HFFc6 (cell line): ENCODE measurements at regions not wholly inside any gene's neighbourhood (a gene's known extent, or its start where the extent isn't known, plus 50 kb on each side); places are given as distances from the start of the nearest gene placed in this dataset.

Source experiments
- DNase-seq: peaks from one replicate; pipeline ENCODE4 v3.0.0-alpha.2; 2018
- H3K27ac Mint-ChIP-seq: 2 replicates; pipeline ENCODE4 v1.8.0; 2020; ENCODE audit warnings: mild to moderate bottlenecking, mixed read lengths
- H3K27me3 Mint-ChIP-seq: 2 replicates; pipeline ENCODE4 v1.8.0; 2021; ENCODE audit warnings: mild to moderate bottlenecking, moderate library complexity, mixed read lengths; ENCODE audit not compliant: insufficient read depth
- H3K36me3 Mint-ChIP-seq: 2 replicates; pipeline ENCODE4 v1.8.0; 2021; ENCODE audit warnings: low read depth, mixed read lengths
- H3K4me1 Mint-ChIP-seq: 2 replicates; pipeline ENCODE4 v1.8.0; 2020; ENCODE audit warnings: low read depth, mixed read lengths
- H3K4me3 Mint-ChIP-seq: 2 replicates; pipeline ENCODE4 v1.8.0; 2020; ENCODE audit warnings: mild to moderate bottlenecking, moderate library complexity, mixed read lengths
- H3K9me3 Mint-ChIP-seq: 2 replicates; pipeline ENCODE4 v1.8.0; 2020; ENCODE audit warnings: mild to moderate bottlenecking, mixed read lengths
- TF ChIP-seq, protein P1 (sequence below): fragments of 200-600 bp; sonication (generic); IDR thresholded peaks from 2 replicates; pipeline ENCODE4 v1.5.0; 2021; ENCODE audit warnings: antibody characterized with exemption, mild to moderate bottlenecking

- no peak overlapping the region for H3K4me3 Mint-ChIP-seq
- no peak for DNase-seq
- TF ChIP-seq, protein P1, sequence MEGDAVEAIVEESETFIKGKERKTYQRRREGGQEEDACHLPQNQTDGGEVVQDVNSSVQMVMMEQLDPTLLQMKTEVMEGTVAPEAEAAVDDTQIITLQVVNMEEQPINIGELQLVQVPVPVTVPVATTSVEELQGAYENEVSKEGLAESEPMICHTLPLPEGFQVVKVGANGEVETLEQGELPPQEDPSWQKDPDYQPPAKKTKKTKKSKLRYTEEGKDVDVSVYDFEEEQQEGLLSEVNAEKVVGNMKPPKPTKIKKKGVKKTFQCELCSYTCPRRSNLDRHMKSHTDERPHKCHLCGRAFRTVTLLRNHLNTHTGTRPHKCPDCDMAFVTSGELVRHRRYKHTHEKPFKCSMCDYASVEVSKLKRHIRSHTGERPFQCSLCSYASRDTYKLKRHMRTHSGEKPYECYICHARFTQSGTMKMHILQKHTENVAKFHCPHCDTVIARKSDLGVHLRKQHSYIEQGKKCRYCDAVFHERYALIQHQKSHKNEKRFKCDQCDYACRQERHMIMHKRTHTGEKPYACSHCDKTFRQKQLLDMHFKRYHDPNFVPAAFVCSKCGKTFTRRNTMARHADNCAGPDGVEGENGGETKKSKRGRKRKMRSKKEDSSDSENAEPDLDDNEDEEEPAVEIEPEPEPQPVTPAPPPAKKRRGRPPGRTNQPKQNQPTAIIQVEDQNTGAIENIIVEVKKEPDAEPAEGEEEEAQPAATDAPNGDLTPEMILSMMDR: no peak
- H3K27me3 Mint-ChIP-seq: no peaks in the 10 kb centered on the region
- H3K36me3 Mint-ChIP-seq: no peaks in the 10 kb centered on the region
- H3K9me3 Mint-ChIP-seq: no peaks in the 10 kb centered on the region
- peaks cover 20% of the 10 kb centered on the region for H3K4me1 Mint-ChIP-seq
- H3K27ac Mint-ChIP-seq: no peak overlapping the region
Observed at GRCh38 chr9:106795031-106795430, 67.9 kb upstream of the ZNF462 start.

DNA sequence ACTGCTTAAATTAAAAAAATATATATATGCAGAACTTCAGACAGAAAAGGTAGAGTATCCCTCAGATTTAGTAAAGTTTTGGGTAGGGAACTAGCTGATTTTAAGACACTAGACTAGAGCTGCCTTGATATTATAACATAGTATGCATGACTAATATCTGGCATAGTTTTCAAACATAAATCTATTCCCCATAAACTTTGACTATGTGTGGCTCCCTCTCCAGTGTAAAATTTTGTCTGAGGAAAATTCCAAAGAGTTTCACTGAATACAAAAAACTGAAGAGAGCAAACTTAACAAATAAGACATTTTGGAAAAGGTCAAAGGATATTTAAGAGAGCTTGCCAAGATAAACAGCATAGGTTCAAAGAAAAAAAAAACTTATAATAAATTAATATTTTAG lies 66.2 kb upstream of the ZNF462 start:
- Mint-ChIP-seq H3K27ac (no peak overlapping the region), H3K9me3 (no peaks in the 10 kb centered on the region), H3K4me3 (no peak overlapping the region), H3K27me3 (no peaks in the 10 kb centered on the region), H3K36me3 (no peaks in the 10 kb centered on the region), H3K4me1 (peaks cover 30% of the 10 kb centered on the region)
- TF ChIP-seq, protein P1: no peak
- DNase-seq: no peak

DNA sequence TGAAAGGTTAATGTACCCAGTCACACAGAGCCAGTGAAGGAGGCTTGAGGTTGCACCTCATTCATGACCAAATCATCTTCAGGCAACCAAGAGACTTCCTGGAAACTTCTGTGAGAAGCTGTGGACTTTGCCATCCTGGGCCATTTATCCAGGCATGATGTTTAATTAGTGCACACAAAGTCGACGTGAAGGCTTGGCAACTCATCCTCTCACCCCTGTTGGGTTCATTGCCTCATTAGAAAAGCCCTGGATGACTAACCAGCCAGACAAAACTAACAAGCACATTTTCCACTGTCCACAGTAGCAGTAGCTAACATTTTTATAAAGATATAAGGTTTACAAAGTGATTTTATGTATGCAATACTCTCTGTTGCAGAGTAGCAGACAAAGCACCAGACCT lies 65.7 kb upstream of the ZNF462 start:
- Mint-ChIP-seq H3K27me3 (no peaks in the 10 kb centered on the region), H3K36me3 (no peaks in the 10 kb centered on the region), H3K4me1 (peaks cover 30% of the 10 kb centered on the region), H3K4me3 (no peak overlapping the region), H3K9me3 (no peaks in the 10 kb centered on the region), H3K27ac (no peak overlapping the region)
- TF ChIP-seq, protein P1: no peak
- no peak for DNase-seq

- no peak overlapping the region for H3K27ac Mint-ChIP-seq
- TF ChIP-seq, protein P1: no peak
- no peaks in the 10 kb centered on the region for H3K9me3 Mint-ChIP-seq
- no peaks in the 10 kb centered on the region for H3K27me3 Mint-ChIP-seq
- no peak for DNase-seq
- H3K4me3 Mint-ChIP-seq: no peak overlapping the region
- peaks cover 30% of the 10 kb centered on the region for H3K4me1 Mint-ChIP-seq
- no peaks in the 10 kb centered on the region for H3K36me3 Mint-ChIP-seq
Observed at GRCh38 chr9:106798016-106798799, 64.8 kb upstream of the ZNF462 start.

GRCh38 chr9:106799152-106799551 lies 63.8 kb upstream of the ZNF462 start:
- Mint-ChIP-seq H3K9me3 (no peaks in the 10 kb centered on the region), H3K36me3 (no peaks in the 10 kb centered on the region), H3K4me3 (peak overlapping the region; percentile 41), H3K4me1 (peaks cover 30% of the 10 kb centered on the region), H3K27me3 (no peaks in the 10 kb centered on the region), H3K27ac (no peak overlapping the region)
- DNase-seq: peak; percentile 43
- TF ChIP-seq, protein P1: no peak
